Fibroblast of skin of back (primary cell): ENCODE measurements at regions not wholly inside any gene's neighbourhood (a gene's known extent, or its start where the extent isn't known, plus 50 kb on each side); places are given as distances from the start of the nearest gene placed in this dataset.

Source experiments
- DNase-seq: peaks from one replicate; pipeline ENCODE4 v3.0.0-alpha.2; 2013

DNA sequence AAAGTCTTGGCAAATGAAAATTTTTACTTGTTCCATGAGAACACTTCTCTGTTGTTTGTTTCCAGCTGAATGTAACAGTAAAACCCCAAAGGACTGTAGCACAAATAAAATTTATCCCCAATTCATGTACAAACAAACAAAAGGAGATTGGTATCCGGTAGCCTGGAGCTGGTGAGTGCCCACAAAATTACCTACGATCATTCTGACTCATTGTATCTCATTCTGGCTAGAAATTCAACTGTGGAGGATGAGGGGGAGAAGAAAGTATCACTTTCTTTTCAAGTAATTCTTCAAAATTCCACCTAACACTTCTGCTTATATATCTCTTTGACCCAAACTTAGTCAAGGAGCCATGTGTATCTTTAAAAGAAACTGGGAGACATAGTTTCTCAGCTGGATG is 268.5 kb downstream of the ALG10B start:
- DNase-seq = no peak

DNA sequence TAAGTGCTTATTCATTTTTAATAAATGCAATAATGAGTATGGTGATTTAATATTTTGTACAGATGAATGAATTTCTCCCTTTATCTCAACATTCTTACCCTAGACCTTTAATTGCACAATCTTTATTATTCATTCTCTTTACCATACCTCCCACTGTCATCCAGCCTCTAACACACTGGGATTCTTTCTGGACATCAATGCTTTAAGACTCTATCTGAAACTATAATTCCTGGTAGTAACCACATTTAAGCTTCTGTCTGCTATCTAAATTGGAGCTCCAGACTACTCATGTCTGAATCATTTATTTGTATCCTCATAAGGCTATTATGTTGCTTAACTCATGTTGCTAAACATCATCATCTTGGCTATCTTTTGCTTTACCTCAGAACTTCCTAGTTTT is 270.2 kb downstream of the ALG10B start:
- no peak for DNase-seq

DNA sequence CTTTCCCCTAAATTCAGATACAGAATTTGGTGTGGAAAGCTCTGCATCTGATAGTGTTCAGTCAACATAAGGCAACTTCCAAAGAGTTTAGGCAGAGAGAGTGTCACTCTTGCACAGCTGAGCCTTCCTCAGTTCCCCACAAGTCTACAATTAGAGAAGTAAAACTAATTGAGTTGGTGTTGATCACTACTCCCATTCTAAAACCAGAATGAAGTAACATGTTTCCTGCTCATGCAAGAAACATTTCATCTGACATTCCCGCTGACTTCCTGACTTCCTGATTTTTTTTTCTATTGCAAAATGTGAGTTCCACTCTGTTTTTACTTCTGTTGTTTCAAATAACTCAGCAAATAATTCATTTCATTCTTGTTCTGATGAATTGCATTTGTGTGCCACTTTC is 271.0 kb downstream of the ALG10B start:
- DNase-seq = no peak

DNA sequence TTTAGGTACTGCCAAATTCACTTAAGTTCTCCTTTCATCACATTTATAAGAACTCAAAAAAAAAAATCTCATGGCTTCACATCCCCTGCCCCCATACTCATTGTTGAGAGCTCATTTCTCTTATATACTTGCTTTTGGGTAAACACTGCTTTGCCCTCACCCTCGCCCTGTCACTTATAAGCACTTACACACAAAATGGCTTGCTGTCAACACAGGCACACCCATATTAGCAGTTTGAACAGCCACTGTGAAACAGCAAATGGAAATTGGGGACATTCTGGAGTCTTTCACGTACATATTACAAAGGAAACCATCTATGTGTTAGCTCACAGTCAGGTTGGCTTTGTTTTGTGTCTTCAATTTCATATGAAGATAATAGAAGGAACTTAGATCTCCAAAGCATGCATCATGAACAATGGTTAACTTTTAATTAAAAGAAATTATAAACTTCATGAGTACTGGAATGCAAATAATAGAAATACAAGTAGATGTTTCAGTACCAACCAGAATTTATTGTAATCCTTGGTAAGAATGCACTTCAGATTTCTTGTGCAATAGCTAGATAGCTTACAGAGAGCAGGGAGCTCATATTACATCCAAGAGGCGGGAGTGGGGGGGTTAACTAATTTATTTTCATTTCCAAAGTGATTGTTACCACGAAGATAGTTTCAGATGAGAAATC is 272.2 kb downstream of the ALG10B start:
- no peak for DNase-seq

DNA sequence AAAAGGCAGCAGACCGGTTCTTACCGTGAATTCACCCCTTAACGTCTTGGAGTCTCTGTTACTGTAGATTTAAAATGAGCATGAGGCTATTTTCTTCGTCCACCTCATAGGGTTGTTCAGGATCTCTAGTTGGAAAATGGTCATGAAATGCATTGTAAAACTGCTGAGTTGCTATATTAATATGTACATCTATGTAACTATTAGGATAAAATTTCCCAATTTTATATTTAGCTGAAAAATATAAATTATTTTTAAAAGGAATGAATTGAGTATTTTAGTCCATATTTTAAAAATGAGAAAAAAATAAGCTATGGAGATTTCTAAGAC is 272.7 kb downstream of the ALG10B start:
- DNase-seq = no peak

DNA sequence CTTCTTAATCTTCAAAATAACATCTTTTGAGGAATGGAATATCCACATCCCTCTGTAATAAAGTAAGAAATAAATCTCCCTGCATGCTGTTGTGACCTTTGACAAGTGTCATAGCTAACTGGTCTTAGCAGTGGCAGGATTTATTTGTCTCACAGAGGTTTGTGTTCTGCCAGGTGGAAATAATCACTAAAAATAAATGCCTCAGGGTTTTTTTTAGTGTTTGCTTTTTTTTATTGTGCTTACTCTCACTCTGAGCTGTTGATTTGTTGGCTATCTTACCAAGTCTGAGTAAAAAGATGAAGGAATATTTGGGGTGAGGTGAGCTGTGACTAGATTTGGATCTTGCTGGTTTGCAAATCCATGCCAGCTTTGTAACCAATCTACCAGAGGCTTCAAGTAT is 285.4 kb downstream of the ALG10B start:
- no peak for DNase-seq
